Thymus (tissue), 11 donors: ENCODE measurements at regions not wholly inside any gene's neighbourhood (a gene's known extent, or its start where the extent isn't known, plus 50 kb on each side); places are given as distances from the start of the nearest gene placed in this dataset.

Experiments used
- DNase-seq, 9 donors: peaks; one replicate each; pipeline ENCODE4 v3.0.0-alpha.2; 2013; ENCODE audit warnings: low spot score in 9 of 9, low read depth in 6 of 9, missing footprints in 1 of 9
- H3K27ac ChIP-seq, 2 donors: one replicate each; pipeline ENCODE4 v1.5.1; 2013; ENCODE audit warnings: control low read depth in 1 of 2, low read depth in 1 of 2, low read length in 1 of 2, mild to moderate bottlenecking in 1 of 2, moderate library complexity in 1 of 2
- H3K27me3 ChIP-seq, 2 donors: one replicate each; pipeline ENCODE4 v1.5.1; 2013; ENCODE audit warnings: low read length in 1 of 2; ENCODE audit not compliant: control insufficient read depth in 2 of 2, insufficient read depth in 1 of 2
- H3K36me3 ChIP-seq, 2 donors: one replicate each; pipeline ENCODE4 v1.5.1; 2013; ENCODE audit warnings: low read length in 1 of 2, mild to moderate bottlenecking in 1 of 2, moderate library complexity in 1 of 2; ENCODE audit not compliant: control insufficient read depth in 2 of 2, insufficient read depth in 2 of 2
- H3K4me1 ChIP-seq, 2 donors: one replicate each; pipeline ENCODE4 v1.5.1; 2013; ENCODE audit warnings: low read length in 2 of 2; ENCODE audit not compliant: control insufficient read depth in 2 of 2, insufficient read depth in 2 of 2
- H3K4me3 ChIP-seq, 2 donors: one replicate each; pipeline ENCODE4 v1.5.1; 2013; ENCODE audit warnings: low read length in 2 of 2, control low read depth in 1 of 2, mild to moderate bottlenecking in 1 of 2
- H3K9me3 ChIP-seq, 2 donors: one replicate each; pipeline ENCODE4 v1.5.1; 2013; ENCODE audit warnings: low read length in 1 of 2, mild to moderate bottlenecking in 1 of 2; ENCODE audit not compliant: control insufficient read depth in 2 of 2, insufficient read depth in 1 of 2
- WGBS: extraction: QIAGEN DNeasy Blood & Tissue Kit; methylation state at CpG from one replicate; pipeline ENCODE4 v1.1.7; 2013; 5-methylcytosine and 5-hydroxymethylcytosine counted together
- donor health status: healthy.

DNA sequence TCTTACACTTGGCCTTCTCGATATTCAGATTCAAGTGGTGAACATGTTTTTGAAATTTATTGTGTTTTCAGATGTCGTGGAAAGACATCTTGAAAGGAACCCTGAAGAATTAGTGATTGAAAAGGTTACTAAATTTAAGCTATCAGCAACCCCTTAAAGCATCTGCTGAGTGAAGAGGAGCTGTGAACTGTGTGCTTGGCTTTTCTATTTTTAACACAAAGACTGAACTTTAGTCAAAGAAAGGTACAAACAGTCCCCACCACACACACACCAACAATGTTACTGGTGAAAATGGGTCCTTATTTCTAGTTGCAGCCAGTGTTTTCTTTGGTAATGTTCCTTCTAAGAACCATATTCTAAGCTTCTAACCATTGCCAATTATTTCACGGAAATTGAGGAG, 95.1 kb downstream of the CYRIA start:
- 91% methylated on average over 3 of the region's 3 CpGs for WGBS
- Histone ChIP-seq H3K4me3 (no peak overlapping the region), H3K36me3 (no peaks in the 10 kb centered on the region), H3K9me3 (peaks cover 0 to 6% of the 10 kb centered on the region in 2 donors), H3K27ac (no peak overlapping the region), H3K4me1 (no peaks in the 10 kb centered on the region), H3K27me3 (no peaks in the 10 kb centered on the region)
- DNase-seq = no peak

DNA sequence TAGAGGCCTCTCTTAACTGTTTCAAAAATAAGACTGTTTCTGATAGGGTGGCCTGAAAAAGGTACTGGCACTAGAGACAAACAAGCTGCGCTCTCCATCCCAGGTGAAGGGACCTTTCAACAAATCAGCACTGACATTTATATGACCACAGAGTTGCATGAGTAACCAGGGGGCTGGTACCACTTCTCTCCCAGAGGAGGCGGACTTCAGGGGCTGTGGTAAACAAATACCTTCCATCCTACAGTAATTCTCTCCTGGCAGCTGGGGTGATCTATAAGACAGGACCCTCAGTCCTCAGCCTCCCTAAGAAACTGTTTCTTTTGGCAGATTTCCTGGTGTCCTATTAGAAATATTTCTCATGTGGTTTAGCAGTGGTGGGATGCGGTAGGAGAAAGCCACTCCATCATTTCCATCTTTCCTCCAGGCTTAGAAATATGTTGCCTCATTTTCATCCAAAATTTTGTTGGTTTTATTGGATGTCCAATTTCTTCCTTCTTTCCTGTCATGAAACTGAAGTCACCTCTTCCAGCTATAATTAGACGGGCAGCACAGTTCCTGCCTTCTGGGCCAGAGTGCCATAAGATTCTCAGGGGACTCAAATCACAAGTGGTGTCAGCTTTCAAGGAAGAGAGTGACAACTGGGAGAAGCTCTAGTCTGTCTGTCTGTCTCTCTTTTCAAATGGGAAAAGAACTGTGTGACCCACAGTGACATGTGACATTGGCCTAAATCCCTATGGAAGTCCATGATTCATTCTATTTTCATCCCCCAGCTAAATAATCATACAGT, 96.4 kb downstream of the CYRIA start:
- H3K36me3 ChIP-seq = no peaks in the 10 kb centered on the region
- DNase-seq = no peak
- WGBS = 97% methylated on average over 4 of the region's 4 CpGs

DNA sequence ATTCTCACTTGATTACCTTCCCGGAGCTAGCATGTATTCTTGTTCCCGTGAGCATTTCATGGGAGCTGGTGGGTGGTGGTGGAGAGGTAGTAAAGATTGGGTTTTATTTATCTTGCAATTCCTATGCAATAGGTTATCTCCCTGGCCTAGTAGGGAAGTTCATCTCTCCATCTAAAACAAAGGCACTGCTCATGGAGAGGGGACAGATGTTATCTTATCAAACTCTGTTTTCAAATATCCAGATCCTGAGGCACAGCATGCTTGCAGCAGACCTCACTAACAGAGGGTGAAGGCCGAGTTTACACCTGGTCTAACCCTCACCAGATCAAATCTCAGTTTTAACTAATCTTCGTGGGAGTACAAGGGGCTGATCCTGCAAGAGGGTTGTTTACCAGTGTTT, 98.9 kb downstream of the CYRIA start:
- Histone ChIP-seq H3K9me3 (no peaks in the 10 kb centered on the region), H3K27ac (no peak overlapping the region), H3K36me3 (no peaks in the 10 kb centered on the region), H3K4me1 (no peaks in the 10 kb centered on the region), H3K4me3 (no peak overlapping the region), H3K27me3 (no peaks in the 10 kb centered on the region)
- 95% methylated on average over 4 of the region's 4 CpGs for WGBS
- DNase-seq = no peak

More for the DNA sequence above, 96.4 kb downstream of the CYRIA start:
- no peak overlapping the region for H3K4me3 ChIP-seq
- no peaks in the 10 kb centered on the region for H3K27me3 ChIP-seq
- no peaks in the 10 kb centered on the region for H3K9me3 ChIP-seq
- no peaks in the 10 kb centered on the region for H3K4me1 ChIP-seq
- no peak overlapping the region for H3K27ac ChIP-seq

DNA sequence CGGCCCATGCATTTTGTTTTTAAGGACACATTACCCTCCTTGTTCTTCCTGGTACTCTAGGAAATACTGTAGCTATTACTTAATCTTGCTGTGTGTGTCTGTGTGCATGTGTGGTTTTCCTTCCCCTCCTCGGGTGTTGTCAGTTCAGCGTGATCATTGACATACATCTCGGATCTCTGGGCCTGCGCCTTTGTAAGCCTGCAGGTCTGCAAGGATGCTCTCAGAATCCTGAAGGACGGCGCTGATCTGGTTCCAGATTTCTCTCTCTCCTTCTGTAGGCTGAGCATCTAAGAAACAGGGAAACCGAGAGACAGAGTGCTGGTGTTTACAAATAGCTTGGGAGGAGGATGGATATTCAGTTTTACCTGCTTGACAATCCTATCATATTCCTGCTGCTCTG, 100.2 kb downstream of the CYRIA start:
- WGBS = 90% methylated on average over 8 of the region's 8 CpGs
- Histone ChIP-seq H3K36me3 (no peaks in the 10 kb centered on the region), H3K4me1 (no peaks in the 10 kb centered on the region), H3K4me3 (no peak overlapping the region), H3K9me3 (no peaks in the 10 kb centered on the region), H3K27ac (no peak overlapping the region), H3K27me3 (no peaks in the 10 kb centered on the region)
- no peak for DNase-seq

DNA sequence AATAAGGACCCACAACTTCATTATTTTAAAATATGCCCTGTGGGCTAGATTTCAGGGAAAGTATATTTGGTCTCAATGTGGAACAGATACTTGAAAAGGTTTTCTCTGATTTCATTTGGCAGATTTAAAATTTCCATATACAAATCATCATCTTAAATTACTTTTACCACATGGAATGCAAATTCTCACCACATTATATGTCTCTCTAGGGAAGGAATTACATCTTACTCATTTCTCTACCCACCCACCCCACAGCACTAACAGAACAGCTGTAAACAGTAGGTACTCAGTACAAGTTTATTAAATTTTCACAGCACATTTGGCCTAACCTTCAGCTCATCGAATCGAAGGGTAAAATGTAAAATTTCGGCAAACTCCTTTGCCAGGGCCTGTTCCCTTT, 104.0 kb downstream of the CYRIA start:
- H3K27ac ChIP-seq = no peak overlapping the region
- 98% methylated on average over 3 of the region's 3 CpGs for WGBS
- H3K4me3 ChIP-seq = no peak overlapping the region
- H3K36me3 ChIP-seq = no peaks in the 10 kb centered on the region
- no peaks in the 10 kb centered on the region for H3K9me3 ChIP-seq
- H3K4me1 ChIP-seq = no peaks in the 10 kb centered on the region
- no peak for DNase-seq
- H3K27me3 ChIP-seq = no peaks in the 10 kb centered on the region

DNA sequence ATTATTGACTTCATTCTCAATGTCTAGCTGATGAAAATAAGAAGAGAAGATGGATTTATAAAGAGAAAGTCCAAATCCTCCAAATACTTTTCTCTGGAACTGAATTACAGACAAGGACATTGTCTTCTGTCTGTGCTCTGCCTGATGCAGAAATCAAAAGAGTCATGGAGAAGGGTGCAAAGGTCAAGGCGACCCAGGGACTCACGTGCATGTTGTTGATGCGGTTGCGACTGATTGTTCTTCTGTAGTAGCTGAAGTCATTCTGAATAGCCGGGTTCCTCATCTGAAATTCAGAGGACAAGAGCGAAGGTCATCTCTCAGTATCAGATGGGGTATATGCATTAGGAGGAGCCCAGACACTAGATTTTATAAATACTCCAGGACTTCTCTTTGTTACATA, 104.4 kb downstream of the CYRIA start:
- WGBS = 96% methylated on average over 6 of the region's 6 CpGs
- Histone ChIP-seq H3K27ac (no peak overlapping the region), H3K36me3 (no peaks in the 10 kb centered on the region)

DNA sequence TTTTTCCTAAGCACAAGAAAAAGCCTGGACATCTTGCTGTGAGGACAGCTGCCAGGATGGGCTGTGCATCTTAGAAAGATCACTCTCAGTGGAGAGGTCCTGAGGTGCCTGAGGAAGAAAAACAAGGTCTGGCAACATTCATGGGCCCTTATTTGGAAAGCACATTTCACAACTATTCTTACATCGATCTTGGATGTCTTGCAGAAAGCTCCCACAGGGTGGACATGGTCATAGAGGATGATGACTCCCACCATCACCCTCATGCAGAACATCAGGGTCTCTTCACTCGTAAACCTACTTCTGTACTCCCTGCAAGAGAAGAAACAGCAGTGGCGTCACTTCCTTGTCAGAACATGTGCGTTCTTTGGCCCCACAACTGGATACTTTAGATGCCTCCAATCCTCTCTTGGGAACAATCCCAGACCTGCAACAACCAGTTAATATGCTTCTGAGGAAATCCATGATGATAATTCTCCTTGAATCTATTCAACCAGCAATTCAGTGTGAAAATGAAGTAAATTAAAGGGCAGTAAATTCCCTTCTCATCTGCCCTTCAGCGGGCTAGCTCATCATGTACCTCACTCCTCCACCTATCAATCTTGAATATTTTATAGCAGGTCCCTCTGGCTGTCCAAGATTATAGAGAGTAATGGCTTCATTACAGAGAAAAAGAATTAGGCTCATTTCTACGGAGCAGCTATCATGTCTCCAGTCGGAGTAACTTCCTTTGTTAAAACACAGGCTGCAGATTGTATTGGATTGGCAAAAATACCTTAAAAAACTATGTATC, 106.2 kb downstream of the CYRIA start:
- no peak overlapping the region for H3K4me3 ChIP-seq
- no peaks in the 10 kb centered on the region for H3K9me3 ChIP-seq
- no peaks in the 10 kb centered on the region for H3K4me1 ChIP-seq
- DNase-seq = no peak
- no peaks in the 10 kb centered on the region for H3K27me3 ChIP-seq
- no peak overlapping the region for H3K27ac ChIP-seq
- 97% methylated on average over 7 of the region's 7 CpGs for WGBS
- no peaks in the 10 kb centered on the region for H3K36me3 ChIP-seq

More for the DNA sequence above, 104.4 kb downstream of the CYRIA start:
- Histone ChIP-seq H3K4me3 (no peak overlapping the region), H3K9me3 (no peaks in the 10 kb centered on the region), H3K27me3 (no peaks in the 10 kb centered on the region), H3K4me1 (no peaks in the 10 kb centered on the region)
- no peak for DNase-seq

DNA sequence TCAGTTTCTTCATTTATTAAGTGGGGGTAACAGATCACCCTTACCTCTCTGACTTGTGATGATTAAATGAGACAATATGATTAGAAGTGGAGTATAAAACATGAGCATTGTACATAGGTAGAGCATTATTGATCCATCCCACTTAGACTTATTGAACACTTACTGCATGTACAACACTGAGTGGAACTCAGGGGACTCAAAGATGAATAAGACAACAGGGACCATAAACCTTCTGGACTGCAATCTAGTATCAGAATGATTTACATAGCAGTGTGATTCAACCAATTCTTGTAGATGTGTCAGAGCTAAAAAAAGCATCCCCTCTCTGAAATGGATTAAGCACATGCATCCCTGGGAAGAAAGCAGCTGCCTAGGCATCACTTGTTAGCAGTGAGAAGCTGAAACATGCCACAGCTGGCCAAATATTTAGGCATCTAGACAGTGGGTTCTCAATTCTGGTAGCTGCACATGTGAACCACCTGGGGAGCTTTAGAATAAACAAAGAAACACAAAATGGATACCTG, 111.5 kb downstream of the CYRIA start:
- H3K27ac ChIP-seq = no peak overlapping the region
- no peaks in the 10 kb centered on the region for H3K9me3 ChIP-seq
- H3K4me3 ChIP-seq = no peak overlapping the region
- DNase-seq = no peak
- H3K4me1 ChIP-seq = no peaks in the 10 kb centered on the region
- no peaks in the 10 kb centered on the region for H3K36me3 ChIP-seq
- H3K27me3 ChIP-seq = no peaks in the 10 kb centered on the region

DNA sequence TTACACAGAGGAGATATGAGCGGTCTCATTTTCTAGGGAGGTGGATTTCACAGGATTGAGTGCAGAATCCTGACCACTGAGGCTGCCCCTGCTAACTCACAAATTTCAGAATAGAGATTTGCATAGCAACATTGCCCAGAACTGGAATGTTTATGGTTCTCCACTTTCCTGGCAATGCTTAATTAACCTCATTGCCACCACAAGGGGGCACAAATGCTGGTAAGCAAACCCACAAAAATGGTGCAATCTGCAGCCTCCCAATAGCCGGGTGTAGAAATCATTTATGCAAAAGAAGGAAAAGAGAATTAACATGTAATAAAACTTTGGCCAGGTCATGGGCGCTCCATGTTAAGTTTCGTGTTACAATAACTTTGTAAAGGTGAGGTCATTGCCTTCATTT, 112.4 kb downstream of the CYRIA start:
- Histone ChIP-seq H3K36me3 (no peaks in the 10 kb centered on the region), H3K27ac (no peak overlapping the region), H3K4me1 (no peaks in the 10 kb centered on the region), H3K9me3 (no peaks in the 10 kb centered on the region), H3K4me3 (no peak overlapping the region), H3K27me3 (no peaks in the 10 kb centered on the region)
- 77% methylated on average over 4 of the region's 4 CpGs for WGBS
- peak in 7 of 9 donors; percentile 4 to 37 (median 13) for DNase-seq
